ENCODE measurements at regions not wholly inside any gene's neighbourhood (a gene's known extent, or its start where the extent isn't known, plus 50 kb on each side); places are given as distances from the start of the nearest gene placed in this dataset.

- DNase-seq (ENCODE audit: low read depth in 1 of 2, low spot score in 1 of 2) = peak in 1 of 2 donors; percentile 3
Measured at GRCh38 chr2:120986898-120987650, 251.4 kb downstream of the GLI2 start.

DNA sequence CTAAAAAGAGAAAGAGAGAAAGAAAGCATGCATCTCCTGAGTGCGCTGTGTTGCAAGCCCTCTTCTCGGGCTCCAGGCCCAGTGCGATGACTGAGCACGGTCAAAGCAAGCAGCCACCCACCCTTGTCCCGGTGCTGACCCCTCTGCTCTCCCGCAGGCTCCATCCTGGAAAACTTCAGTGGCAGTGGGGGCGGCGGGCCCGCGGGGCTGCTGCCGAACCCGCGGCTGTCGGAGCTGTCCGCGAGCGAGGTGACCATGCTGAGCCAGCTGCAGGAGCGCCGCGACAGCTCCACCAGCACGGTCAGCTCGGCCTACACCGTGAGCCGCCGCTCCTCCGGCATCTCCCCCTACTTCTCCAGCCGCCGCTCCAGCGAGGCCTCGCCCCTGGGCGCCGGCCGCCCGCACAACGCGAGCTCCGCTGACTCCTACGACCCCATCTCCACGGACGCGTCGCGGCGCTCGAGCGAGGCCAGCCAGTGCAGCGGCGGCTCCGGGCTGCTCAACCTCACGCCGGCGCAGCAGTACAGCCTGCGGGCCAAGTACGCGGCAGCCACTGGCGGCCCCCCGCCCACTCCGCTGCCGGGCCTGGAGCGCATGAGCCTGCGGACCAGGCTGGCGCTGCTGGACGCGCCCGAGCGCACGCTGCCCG lies 252.5 kb downstream of the GLI2 start:
- DNase-seq (ENCODE audit: low read depth in 1 of 2, low spot score in 1 of 2) = no peak

GRCh38 chr2:120988700-120989511 lies 253.2 kb downstream of the GLI2 start:
- peak in 1 of 2 donors; percentile 3 for DNase-seq (ENCODE audit: low read depth in 1 of 2, low spot score in 1 of 2)

DNA sequence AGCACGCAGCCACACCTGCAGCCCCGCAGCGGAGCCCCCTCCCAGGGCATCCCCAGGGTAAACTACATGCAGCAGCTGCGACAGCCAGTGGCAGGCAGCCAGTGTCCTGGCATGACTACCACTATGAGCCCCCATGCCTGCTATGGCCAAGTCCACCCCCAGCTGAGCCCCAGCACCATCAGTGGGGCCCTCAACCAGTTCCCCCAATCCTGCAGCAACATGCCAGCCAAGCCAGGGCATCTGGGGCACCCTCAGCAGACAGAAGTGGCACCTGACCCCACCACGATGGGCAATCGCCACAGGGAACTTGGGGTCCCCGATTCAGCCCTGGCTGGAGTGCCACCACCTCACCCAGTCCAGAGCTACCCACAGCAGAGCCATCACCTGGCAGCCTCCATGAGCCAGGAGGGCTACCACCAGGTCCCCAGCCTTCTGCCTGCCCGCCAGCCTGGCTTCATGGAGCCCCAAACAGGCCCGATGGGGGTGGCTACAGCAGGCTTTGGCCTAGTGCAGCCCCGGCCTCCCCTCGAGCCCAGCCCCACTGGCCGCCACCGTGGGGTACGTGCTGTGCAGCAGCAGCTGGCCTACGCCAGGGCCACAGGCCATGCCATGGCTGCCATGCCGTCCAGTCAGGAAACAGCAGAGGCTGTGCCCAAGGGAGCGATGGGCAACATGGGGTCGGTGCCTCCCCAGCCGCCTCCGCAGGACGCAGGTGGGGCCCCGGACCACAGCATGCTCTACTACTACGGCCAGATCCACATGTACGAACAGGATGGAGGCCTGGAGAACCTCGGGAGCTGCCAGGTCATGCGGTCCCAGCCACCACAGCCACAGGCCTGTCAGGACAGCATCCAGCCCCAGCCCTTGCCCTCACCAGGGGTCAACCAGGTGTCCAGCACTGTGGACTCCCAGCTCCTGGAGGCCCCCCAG lies 254.1 kb downstream of the GLI2 start:
- peak in 1 of 2 donors; percentile 1 for DNase-seq (ENCODE audit: low read depth in 1 of 2, low spot score in 1 of 2)

- DNase-seq (ENCODE audit: low read depth in 1 of 2, low spot score in 1 of 2) = no peak
Measured at GRCh38 chr2:120990451-120990871, 254.8 kb downstream of the GLI2 start.

- no peak for DNase-seq (ENCODE audit: low read depth in 1 of 2, low spot score in 1 of 2)
Measured at GRCh38 chr2:120991441-120991840, 255.8 kb downstream of the GLI2 start.

DNA sequence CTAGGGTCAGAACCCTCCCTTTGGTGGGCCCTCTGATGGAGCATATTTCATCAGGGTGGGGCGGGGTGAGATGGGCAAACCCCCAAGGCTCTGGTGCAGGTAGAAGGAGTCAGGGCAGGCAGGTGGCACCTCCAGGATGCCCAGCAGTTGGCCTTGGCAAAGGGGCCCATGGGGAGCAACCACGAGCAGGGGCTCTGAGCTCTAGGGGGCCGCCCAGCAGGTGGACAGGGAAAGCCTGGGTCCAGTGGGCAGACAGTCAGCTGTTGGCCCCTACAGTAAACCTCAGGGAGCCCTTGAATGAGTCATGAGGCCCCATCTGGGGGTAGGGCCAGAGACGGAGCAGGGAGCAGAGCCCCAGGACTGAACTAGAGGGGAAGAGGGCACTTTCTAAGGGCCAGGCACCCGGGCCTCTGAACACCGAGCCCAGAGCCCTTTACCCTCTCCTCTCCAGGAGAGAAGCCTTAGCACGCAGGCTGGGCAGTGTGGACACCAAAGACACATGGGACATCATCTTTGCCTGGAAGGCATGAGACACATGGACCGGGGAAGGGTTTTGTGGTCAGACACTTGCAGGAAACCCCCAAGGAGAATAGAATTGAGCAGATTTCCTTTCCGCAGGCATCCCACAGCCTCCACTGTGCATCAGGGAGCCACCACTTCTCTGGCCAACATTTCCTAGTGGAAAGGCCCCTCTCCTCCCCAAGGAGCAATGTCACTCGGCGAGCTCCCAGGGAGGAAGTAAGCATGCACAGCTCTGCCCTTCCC lies 257.3 kb downstream of the GLI2 start:
- no peak for DNase-seq (ENCODE audit: low read depth in 1 of 2, low spot score in 1 of 2)

DNA sequence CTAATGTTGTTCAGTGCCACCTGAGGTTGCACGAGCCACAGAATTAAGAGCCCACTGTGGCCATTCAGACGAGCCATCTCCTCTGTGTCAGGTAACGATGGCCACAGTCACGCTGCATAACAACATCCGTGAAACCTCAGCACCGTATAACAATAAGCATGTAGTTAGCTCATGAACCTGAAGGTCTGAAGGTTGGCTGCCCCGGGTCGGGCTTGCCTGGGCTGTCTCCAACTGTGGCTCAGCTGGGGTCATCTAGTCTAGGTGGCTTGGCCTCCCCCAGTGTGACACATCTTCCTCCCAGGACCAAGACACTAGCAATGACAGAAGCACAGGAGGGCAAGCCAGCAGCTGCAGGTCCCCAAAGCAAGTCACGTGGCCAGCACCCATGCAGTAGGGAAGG lies 258.0 kb downstream of the GLI2 start:
- DNase-seq (ENCODE audit: low read depth in 1 of 2, low spot score in 1 of 2) = no peak

- DNase-seq (ENCODE audit: low read depth in 1 of 2, low spot score in 1 of 2) = no peak
Measured at GRCh38 chr2:120994301-120994995, 258.8 kb downstream of the GLI2 start.

DNA sequence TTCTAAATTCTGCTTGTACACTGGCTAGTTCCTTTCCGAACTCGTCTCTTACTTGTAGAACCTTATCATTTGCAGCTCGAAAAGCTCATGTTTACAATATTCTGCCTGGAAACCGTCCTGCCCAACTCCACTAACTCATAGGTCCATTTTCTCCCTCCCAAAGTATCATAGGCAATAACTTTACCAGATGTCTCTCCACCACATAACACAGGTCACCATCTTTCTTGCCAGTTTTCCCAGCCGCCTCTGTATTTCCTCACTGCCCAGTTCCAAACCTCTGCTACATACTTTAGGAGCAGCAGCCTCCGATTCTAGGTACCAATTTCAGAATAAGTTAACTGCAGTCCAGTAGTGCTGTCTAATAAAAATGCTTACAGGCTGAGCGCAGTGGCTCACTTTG lies 259.5 kb downstream of the GLI2 start:
- DNase-seq (ENCODE audit: low read depth in 1 of 2, low spot score in 1 of 2) = no peak

- no peak for DNase-seq (ENCODE audit: low read depth in 1 of 2, low spot score in 1 of 2)
Measured at GRCh38 chr2:120995656-120996190, 260.1 kb downstream of the GLI2 start.

- DNase-seq (ENCODE audit: low read depth in 1 of 2, low spot score in 1 of 2) = no peak
Measured at GRCh38 chr2:120999377-121000097, 263.9 kb downstream of the GLI2 start.

- no peak for DNase-seq (ENCODE audit: low read depth in 1 of 2, low spot score in 1 of 2)
Measured at GRCh38 chr2:121000804-121001203, 265.1 kb downstream of the GLI2 start.

DNA sequence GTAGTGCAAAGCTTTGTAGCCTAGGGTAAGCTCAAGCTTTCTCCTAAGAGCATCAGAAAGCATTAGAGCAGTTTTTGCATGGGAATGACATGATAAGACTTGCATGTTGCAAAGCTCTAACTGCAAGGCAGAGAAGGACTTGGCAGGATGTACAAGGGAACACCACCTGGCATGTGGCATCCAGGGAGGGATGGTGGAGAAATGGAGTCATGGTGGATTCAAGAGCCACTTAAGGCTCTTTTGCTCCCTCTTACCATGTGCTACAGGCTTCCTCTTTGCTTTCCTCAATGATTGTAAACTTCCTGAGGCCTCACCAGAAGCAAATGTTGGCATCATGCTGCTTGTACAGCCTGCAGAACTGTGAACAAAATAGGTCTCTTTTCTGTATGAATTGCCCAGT lies 266.0 kb downstream of the GLI2 start:
- DNase-seq (ENCODE audit: low read depth in 1 of 2, low spot score in 1 of 2) = no peak

GRCh38 chr2:121002597-121002996 lies 266.9 kb downstream of the GLI2 start:
- DNase-seq (ENCODE audit: low read depth in 1 of 2, low spot score in 1 of 2) = no peak

GRCh38 chr2:121003391-121003790 lies 267.7 kb downstream of the GLI2 start:
- no peak for DNase-seq (ENCODE audit: low read depth in 1 of 2, low spot score in 1 of 2)

DNA sequence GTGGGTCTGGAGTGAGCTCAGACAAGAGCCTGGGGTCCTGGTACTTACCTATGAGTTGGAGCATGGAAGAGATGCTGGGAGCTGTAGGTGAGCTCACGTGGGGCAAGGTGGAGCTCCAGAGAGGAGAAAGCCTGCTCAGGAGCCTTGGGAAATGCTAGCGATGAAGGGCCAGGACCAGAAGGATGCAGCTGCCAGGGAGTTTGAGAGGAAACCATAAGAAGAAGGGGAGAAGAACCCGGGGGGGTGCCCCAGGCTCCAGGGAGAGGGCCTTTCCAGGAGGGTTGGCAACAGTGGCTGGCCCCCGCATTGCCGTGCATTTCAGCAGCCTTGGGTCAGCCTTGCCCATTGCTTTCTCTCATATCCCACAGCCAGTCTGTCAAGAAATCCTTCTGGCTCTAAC lies 268.7 kb downstream of the GLI2 start:
- DNase-seq (ENCODE audit: low read depth in 1 of 2, low spot score in 1 of 2) = no peak

DNA sequence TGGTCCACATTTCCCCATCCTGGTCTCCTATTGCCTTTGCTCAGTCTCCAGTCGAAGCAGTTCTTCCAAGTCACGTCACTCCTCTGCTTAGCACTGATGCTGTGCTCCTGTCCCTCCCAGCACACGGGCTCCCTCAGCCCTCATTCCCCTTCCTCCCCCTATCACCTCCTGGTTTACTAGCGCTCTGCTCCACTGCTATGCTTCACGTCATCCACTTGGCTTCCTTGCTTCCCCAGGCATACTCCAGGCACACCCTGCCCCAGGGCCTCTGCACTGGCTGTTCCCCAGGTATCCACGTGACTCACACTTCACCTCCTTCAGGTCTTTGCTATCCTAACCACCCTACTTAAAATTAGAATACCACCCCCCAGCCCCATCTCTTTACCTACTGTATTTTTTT lies 269.3 kb downstream of the GLI2 start:
- no peak for DNase-seq (ENCODE audit: low read depth in 1 of 2, low spot score in 1 of 2)

GRCh38 chr2:121005453-121005852 lies 269.8 kb downstream of the GLI2 start:
- no peak for DNase-seq (ENCODE audit: low read depth in 1 of 2, low spot score in 1 of 2)
